HFFc6 (cell line): ENCODE measurements at regions not wholly inside any gene's neighbourhood (a gene's known extent, or its start where the extent isn't known, plus 50 kb on each side); places are given as distances from the start of the nearest gene placed in this dataset.

Experiments
- DNase-seq: peaks from one replicate; pipeline ENCODE4 v3.0.0-alpha.2; 2018
- H3K27ac Mint-ChIP-seq: 2 replicates; pipeline ENCODE4 v1.8.0; 2020; ENCODE audit warnings: mild to moderate bottlenecking, mixed read lengths
- H3K27me3 Mint-ChIP-seq: 2 replicates; pipeline ENCODE4 v1.8.0; 2021; ENCODE audit warnings: mild to moderate bottlenecking, moderate library complexity, mixed read lengths; ENCODE audit not compliant: insufficient read depth
- H3K36me3 Mint-ChIP-seq: 2 replicates; pipeline ENCODE4 v1.8.0; 2021; ENCODE audit warnings: low read depth, mixed read lengths
- H3K4me1 Mint-ChIP-seq: 2 replicates; pipeline ENCODE4 v1.8.0; 2020; ENCODE audit warnings: low read depth, mixed read lengths
- H3K4me3 Mint-ChIP-seq: 2 replicates; pipeline ENCODE4 v1.8.0; 2020; ENCODE audit warnings: mild to moderate bottlenecking, moderate library complexity, mixed read lengths
- H3K9me3 Mint-ChIP-seq: 2 replicates; pipeline ENCODE4 v1.8.0; 2020; ENCODE audit warnings: mild to moderate bottlenecking, mixed read lengths
- CTCF ChIP-seq: fragments of 200-600 bp; sonication (generic); IDR thresholded peaks from 2 replicates; pipeline ENCODE4 v1.5.0; 2021; ENCODE audit warnings: antibody characterized with exemption, mild to moderate bottlenecking

GRCh38 chr3:75144406-75144805, 519.7 kb upstream of the FRG2C start:
- H3K4me3 Mint-ChIP-seq = no peak overlapping the region
- no peaks in the 10 kb centered on the region for H3K27me3 Mint-ChIP-seq
- no peaks in the 10 kb centered on the region for H3K36me3 Mint-ChIP-seq
- no peaks in the 10 kb centered on the region for H3K4me1 Mint-ChIP-seq
- DNase-seq = no peak
- no peaks in the 10 kb centered on the region; the same call in 1 of the 2 replicates for H3K9me3 Mint-ChIP-seq
- no peak overlapping the region for H3K27ac Mint-ChIP-seq
- TF ChIP-seq CTCF = no peak

- no peaks in the 10 kb centered on the region for H3K36me3 Mint-ChIP-seq
- peak; percentile 4 for DNase-seq
- peaks cover 1% of the 10 kb centered on the region; the same call in 1 of the 2 replicates for H3K4me1 Mint-ChIP-seq
- H3K4me3 Mint-ChIP-seq = no peak overlapping the region
- no peak overlapping the region for H3K27ac Mint-ChIP-seq
- H3K9me3 Mint-ChIP-seq = no peaks in the 10 kb centered on the region
- peak; percentile 79 for TF ChIP-seq CTCF
- H3K27me3 Mint-ChIP-seq = peaks cover 1% of the 10 kb centered on the region; the same call in 1 of the 2 replicates
Measured at GRCh38 chr3:75171630-75172230, 492.4 kb upstream of the FRG2C start.

GRCh38 chr3:75176937-75177336, 487.2 kb upstream of the FRG2C start:
- Mint-ChIP-seq H3K4me3 (peak overlapping the region; percentile 47; the same call in 1 of the 2 replicates), H3K36me3 (no peaks in the 10 kb centered on the region), H3K4me1 (peaks cover 6% of the 10 kb centered on the region; the same call in 1 of the 2 replicates), H3K27me3 (peaks cover 7% of the 10 kb centered on the region), H3K9me3 (no peaks in the 10 kb centered on the region), H3K27ac (no peak overlapping the region)
- no peak for TF ChIP-seq CTCF
- no peak for DNase-seq

GRCh38 chr3:75180235-75180944, 483.7 kb upstream of the FRG2C start:
- Mint-ChIP-seq H3K9me3 (no peaks in the 10 kb centered on the region), H3K27me3 (peaks cover 5% of the 10 kb centered on the region; the same call in 1 of the 2 replicates), H3K4me1 (peaks cover 6% of the 10 kb centered on the region; the same call in 1 of the 2 replicates), H3K27ac (no peak overlapping the region), H3K36me3 (no peaks in the 10 kb centered on the region), H3K4me3 (no peak overlapping the region)
- DNase-seq = no peak
- TF ChIP-seq CTCF = no peak

GRCh38 chr3:75180945-75181298, 483.2 kb upstream of the FRG2C start:
- DNase-seq = no peak
- Mint-ChIP-seq H3K4me3 (no peak overlapping the region), H3K9me3 (no peaks in the 10 kb centered on the region), H3K27ac (no peak overlapping the region), H3K36me3 (no peaks in the 10 kb centered on the region), H3K4me1 (peaks cover 6% of the 10 kb centered on the region; the same call in 1 of the 2 replicates), H3K27me3 (peaks cover 5% of the 10 kb centered on the region; the same call in 1 of the 2 replicates)
- TF ChIP-seq CTCF = no peak
